Spleen (tissue), 7 donors: ENCODE measurements at regions not wholly inside any gene's neighbourhood (a gene's known extent, or its start where the extent isn't known, plus 50 kb on each side); places are given as distances from the start of the nearest gene placed in this dataset.

Experiments used
- CTCF ChIP-seq, 11 experiments: fragments of 200-600 bp in 7 of 11; fragments of 450-650 bp in 4 of 11; sonication (generic) in 4 of 11; IDR thresholded peaks in 8 of 11; conservative IDR thresholded peaks in 3 of 11; 1 replicate in 7 of 11; 2 replicates in 4 of 11; pipeline versions ENCODE4 v1.4.0 to v1.8.0; 2016 to 2021; ENCODE audit warnings: antibody characterized with exemption in 11 of 11, inconsistent platforms in 4 of 11, mild to moderate bottlenecking in 1 of 11
- POLR2A ChIP-seq, 3 donors: fragments of 450-650 bp; IDR thresholded peaks; one replicate each; pipeline ENCODE4 v1.5.1; 2017; ENCODE audit warnings: antibody characterized with exemption in 3 of 3, mild to moderate bottlenecking in 1 of 3
- POLR2AphosphoS5 ChIP-seq, 3 donors: sonication (generic); formaldehyde crosslinking; IDR thresholded peaks; one replicate each; pipeline ENCODE4 v1.5.1; 2017; ENCODE audit warnings: antibody characterized with exemption in 3 of 3
- donor health status: DM: no; HTN: no; CAD: no; lungs with moderate emphysema.
- donor health status: DM: no; HTN: no; CAD: no.
- donor health status: DM: no; HTN: no; CAD: no.

- TF ChIP-seq CTCF (IDR thresholded peaks at IDR 0.05 in 8 of 11, conservative IDR thresholded peaks at IDR 0.05 in 3 of 11), result no peak
- TF ChIP-seq POLR2A (IDR thresholded peaks at IDR 0.05), result no peak
- TF ChIP-seq POLR2AphosphoS5 (IDR thresholded peaks at IDR 0.05), result no peak
Measured at GRCh38 chr12:46112364-46112763, 122.0 kb upstream of the SCAF11 start.
